ENCODE measurements at regions not wholly inside any gene's neighbourhood (a gene's known extent, or its start where the extent isn't known, plus 50 kb on each side); places are given as distances from the start of the nearest gene placed in this dataset.
"Not testable (repeated sequence)": the region's sequence is repeated elsewhere in the genome, so short reads cannot be mapped to it uniquely, and the experiment has no call there.

GRCh38 chr1:183753464-183753891, 51.4 kb upstream of the RGL1 start:
- DNase-seq, result no peak

DNA sequence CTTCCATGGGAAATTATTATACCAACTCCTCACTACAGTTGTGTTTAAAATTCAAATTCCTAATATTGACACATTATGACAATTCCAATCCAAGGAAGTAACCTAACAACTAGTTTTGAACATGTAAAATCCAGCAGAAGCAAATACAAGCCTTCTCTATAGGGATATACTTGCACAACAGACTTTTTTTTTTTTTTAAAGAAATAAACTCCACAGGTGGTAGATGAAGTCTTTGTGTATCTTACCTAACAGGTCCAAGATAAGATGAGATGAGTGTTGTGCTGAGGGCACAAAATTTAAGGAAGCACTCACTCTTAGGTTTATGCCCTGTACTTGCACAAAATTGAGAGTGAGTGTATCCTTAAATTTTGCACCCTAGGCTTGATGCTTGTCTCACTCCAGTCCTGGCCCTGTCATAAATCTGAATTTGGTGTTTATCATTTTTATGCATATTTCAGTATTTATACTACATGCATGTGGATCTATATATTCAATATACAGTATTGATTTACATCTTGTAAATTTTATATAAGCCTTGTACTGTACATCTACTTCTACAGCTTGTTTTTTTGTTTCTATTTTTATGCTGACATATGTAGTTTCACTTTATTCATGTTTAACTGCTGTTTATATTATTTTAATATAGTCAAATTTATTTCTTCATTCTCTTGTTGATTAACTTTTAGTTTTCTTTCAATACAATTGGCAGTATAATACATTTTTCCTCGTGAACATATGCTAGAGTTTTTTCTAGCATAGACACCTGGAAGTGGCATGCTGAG, 60.6 kb upstream of the RGL1 start:
- no peak for DNase-seq

GRCh38 chr1:183742355-183742754, 62.6 kb upstream of the RGL1 start:
- DNase-seq, result no peak

DNA sequence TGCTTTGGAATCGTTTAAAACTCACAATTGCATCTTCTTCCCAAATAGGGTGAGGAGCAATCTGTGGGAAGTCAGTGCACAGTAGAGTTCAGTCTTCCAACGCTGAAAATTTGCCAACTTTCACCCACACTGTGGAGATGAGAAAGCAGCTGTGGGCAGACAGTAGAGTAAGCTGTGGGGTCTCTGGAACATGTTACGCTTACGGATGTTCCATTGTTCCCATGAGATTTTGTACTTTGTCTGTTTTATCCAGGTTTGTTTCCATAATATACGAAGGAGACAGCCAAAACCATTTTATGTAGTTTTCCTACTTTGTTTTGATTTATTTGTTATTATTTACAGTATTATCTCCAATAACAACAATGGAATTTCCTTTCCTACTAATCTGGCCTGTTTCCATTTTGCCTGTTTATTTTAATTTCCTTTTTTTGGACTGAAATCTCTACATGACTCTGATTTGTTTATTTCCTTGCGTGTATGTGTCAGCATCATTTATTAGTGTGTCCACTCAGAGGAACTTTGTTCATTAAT, 65.1 kb upstream of the RGL1 start:
- no peak for DNase-seq

- DNase-seq, result no peak
Observed at GRCh38 chr1:183739082-183739481, 65.8 kb upstream of the RGL1 start.

DNA sequence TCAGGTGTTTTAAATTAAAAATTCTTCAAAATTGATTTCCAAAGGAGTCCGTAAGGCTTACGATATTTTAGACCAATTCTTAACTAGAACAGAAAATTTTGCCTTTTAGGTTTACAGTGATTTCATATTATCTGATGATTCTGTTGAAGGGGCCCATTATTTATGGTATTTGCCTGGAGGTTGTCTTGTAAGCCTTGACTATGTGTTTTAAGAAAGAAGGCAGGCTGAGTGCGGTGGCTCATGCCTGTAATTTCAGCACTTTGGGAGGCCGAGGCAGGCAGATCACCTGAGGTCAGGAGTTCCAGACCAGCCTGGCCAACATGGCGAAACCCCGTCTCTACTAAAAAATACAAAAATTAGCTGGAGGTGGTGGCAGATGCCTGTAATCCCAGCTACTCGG, 67.0 kb upstream of the RGL1 start:
- DNase-seq, result not testable (repeated sequence)

- DNase-seq, result no peak
Observed at GRCh38 chr1:183736343-183736742, 68.6 kb upstream of the RGL1 start.

DNA sequence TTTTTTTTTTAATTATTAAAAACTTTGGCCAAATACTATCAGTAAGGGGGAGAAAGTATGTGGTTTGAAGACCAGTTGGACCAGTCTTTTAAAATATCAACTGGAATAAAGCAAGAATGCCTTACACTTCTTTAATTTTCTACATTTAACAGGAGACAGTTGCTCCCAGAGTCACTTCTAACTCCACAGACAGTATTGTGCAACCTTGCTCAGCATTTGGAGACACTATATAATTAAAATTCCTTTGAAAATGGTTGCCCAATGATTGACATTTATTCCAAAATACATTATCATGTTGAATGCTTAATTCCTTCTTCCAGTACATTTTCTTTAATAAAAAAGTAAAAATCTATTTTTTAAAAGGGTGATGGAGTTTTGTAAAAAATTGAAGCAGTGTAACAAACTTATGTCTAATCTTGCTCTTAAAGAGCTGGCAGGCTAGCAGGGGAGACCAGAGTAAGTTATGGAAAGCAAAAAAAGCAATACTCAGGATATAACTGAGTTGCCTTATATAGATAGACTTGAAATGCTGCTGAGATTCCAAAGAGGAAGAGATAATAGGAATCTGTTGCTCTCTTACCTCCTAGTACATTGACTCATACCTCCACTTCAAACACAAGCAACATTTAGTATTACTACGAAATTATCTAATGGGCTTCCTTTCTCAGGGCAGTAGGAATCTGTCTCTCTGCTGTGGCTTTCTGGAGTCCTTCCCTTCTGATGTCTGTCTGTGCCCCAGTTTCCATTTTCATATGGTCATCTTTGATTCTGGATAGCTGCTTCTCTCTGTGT, 69.7 kb upstream of the RGL1 start:
- no peak for DNase-seq

- peak; percentile 70 for DNase-seq
Observed at GRCh38 chr1:183734543-183735036, 70.3 kb upstream of the RGL1 start.

DNA sequence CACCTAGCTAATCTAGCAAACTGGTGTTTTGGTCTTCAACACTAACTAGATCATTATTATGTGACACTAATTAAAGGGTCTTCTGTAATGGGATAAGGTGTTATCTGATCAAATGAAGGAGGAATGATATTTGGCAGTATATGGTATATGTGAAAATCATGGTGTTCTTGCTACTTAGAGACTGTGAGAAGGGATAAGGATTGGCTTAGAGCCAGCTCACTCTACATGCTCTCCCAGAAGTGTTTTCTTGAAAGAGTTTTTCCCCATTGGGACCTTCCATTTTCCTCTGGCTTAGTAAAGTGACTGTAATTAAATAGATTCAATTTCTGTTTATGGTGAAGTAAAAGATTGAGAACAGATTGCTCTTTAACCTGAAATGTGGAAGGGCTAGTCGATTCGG, 71.2 kb upstream of the RGL1 start:
- DNase-seq, result no peak

DNA sequence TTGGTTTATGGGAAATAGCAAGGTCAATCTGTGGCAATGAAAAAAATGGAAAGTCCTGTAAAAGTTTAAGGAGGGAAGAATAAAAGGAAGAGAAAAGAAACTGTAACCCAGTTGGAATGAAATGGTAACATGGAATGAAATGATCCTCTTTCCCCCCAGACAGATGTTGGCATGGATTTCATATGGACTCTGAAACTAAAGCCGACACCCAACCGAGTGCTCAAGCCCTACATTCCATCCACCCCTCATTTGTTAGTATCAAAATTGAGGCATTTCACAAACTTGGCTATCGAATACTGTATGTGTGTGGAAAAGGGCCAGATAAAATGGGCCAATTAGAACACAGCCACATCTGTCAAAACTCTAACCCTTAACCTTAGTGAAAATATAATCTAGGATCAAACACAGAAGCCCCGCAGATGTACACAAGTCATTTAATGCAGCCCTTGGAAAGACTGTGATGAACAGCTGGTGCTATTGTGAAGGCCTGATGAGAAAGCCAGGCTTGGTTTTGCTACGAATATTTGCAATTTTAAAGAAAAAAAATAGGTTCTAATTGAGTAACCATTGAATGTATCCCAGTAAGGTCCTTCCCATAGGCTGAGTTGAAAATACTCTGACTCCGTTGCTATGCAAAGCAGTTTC, 72.6 kb upstream of the RGL1 start:
- no peak for DNase-seq

GRCh38 chr1:183730886-183731573, 73.9 kb upstream of the RGL1 start:
- DNase-seq, result no peak

DNA sequence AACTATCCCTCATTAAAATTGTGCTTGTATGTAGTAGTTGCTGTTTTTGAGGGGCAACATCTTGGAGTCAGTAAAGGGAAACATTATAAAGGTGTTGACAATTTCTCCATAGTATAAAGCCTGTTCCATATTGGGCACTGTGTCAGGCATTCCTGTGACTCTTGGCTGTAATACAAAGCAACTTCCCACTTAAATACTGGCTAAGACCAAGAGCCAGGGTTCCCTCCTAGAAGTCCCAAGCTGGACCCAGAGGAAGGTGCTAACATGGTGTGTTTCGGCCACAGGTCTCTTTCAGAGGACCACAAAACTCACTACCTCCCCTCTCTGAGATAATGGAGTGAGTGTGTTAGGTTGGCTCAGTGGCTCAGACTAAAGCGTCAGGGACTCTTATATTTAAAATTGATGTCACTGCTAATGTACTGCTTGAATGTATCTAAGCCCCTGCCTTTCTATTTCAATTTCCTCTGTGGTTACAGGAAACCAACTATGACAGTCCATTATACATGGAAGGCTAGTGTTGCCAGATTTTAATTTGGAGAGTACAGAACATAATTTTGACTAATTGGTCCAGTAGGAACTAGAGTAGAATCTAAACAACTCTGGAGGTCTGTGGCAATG, 74.7 kb upstream of the RGL1 start:
- DNase-seq, result no peak

- no peak for DNase-seq
Observed at GRCh38 chr1:183726825-183727224, 73.7 kb upstream of the APOBEC4 start.

- no peak for DNase-seq
Observed at GRCh38 chr1:183724350-183725042, 71.4 kb upstream of the APOBEC4 start.

- DNase-seq, result no peak
Observed at GRCh38 chr1:183723571-183723970, 70.5 kb upstream of the APOBEC4 start.

DNA sequence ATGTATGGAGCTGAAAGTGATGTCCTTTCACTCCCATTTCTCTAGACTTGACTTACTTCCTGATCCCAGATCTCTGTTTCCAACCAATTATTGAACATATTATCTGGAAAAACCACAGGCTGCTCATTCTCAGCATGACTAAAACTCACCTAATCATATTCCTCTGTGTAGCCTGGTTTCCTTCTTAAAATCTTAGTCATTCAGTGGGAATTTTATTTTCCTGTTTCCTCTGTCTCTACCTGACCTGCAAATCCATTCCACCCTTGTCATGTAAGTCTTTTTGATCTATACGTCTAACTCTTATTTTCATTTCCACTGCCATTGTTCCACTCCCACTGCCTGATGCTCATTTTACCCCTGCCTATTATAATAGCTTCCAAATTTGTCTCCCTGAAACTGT, 67.9 kb upstream of the APOBEC4 start:
- no peak for DNase-seq

GRCh38 chr1:183720028-183720427, 66.9 kb upstream of the APOBEC4 start:
- no peak for DNase-seq

- no peak for DNase-seq
Observed at GRCh38 chr1:183719289-183719688, 66.2 kb upstream of the APOBEC4 start.

GRCh38 chr1:183716286-183716685, 63.2 kb upstream of the APOBEC4 start:
- no peak for DNase-seq

DNA sequence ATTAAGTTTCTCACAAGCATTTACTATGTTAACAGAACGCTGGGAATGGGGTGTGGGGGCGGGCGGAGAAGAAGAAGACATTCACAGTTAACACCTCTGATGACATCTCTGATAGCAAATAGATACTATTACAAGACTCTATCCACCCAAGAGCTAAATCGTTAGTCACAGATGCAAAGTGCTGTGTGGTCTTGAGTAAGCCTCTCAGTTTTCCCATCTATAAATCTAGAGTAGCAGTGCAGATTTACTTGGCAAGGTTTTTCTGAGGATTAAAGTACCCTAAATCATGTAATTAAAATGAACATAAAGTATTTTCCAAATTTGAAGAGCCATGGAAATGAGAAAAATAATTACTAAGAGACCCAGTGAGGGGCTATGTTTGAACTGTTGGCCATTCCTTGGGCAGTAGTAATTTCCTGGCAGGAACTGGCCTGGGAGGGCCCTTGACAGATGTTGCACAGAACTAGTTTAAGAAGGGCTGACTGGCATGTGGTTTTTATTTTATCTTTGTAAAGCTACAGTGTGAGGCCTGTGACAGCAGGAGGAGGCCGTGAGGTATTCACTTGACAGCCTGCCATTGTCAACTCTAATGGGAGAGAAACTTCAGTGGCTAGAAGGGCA, 58.7 kb upstream of the APOBEC4 start:
- DNase-seq, result peak; percentile 96

All from fibroblast of skin of right quadriceps (primary cell).